NCI-H526 treated with DMSO at 0.1 percent for 48 hours (cell line): ENCODE measurements at regions not wholly inside any gene's neighbourhood (a gene's known extent, or its start where the extent isn't known, plus 50 kb on each side); places are given as distances from the start of the nearest gene placed in this dataset.

Source experiments
- DNase-seq: peaks from one replicate; lab custom pipeline; 2025; lab: John Stamatoyannopoulos, UW

DNA sequence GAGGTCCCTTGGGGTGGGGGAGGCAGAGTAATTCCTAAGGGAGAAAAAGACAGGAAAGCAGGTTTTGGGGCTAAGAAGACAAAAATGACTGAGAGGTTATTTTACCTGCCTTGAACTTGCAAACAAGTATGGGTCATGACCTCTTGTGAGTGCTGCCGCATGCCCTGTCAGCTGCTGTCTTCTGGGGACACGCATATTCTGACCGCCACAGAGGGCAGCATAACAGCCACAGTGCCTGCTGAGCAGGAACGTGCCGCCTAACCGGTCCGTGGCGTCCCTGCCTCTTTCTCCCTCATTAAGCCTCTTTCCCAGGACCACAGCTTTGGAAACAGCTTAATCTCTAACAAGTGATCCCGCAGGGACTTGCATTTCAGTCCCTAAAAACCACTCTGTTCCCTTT lies 51.3 kb upstream of the KCNA1 start:
- DNase-seq: no peak

- no peak for DNase-seq
These were observed 50.1 kb upstream of the KCNA1 start for GRCh38 chr12:4859478-4860210.
